ENCODE measurements at regions not wholly inside any gene's neighbourhood (a gene's known extent, or its start where the extent isn't known, plus 50 kb on each side); places are given as distances from the start of the nearest gene placed in this dataset.

GRCh38 chr6:84615113-84615850 is 149.1 kb downstream of the TBX18 start:
- intact Hi-C loops (cut with DNase I; ENCODE audit: low total_unique reads), result no loop called here
- Histone ChIP-seq H3K27me3 (no peaks in the 10 kb centered on the region), H3K27ac (no peak overlapping the region), H3K4me3 (no peak overlapping the region), H3K4me1 (no peaks in the 10 kb centered on the region), H3K36me3 (no peaks in the 10 kb centered on the region), H3K9me3 (no peaks in the 10 kb centered on the region)
- WGBS, 2 donors (ENCODE audit: low coverage in 1 of 2), result 80 to 87% methylated on average over 2 of the region's 2 CpGs
- no peak for DNase-seq
- TF ChIP-seq EP300 (IDR thresholded peaks at IDR 0.05; ENCODE audit: low read depth) (no peak), POLR2AphosphoS5 (IDR thresholded peaks at IDR 0.05) (no peak), POLR2A (IDR thresholded peaks at IDR 0.05) (no peak), CTCF (IDR thresholded peaks at IDR 0.05) (no peak)
- in situ Hi-C loops (cut with MboI; ENCODE audit: low pct_ligation_motif_present in 1 of 4, low pct_unique_long_range_greater_than_20kb in 1 of 4, low sequenced_read_pairs in 3 of 4), result no loop called here

- DNase-seq, result no peak
- Histone ChIP-seq H3K36me3 (no peaks in the 10 kb centered on the region), H3K27ac (no peak overlapping the region), H3K4me1 (no peaks in the 10 kb centered on the region), H3K4me3 (no peak overlapping the region), H3K27me3 (no peaks in the 10 kb centered on the region), H3K9me3 (no peaks in the 10 kb centered on the region)
- no peak for TF ChIP-seq POLR2A (IDR thresholded peaks at IDR 0.05)
- no peak for TF ChIP-seq CTCF (IDR thresholded peaks at IDR 0.05)
- TF ChIP-seq POLR2AphosphoS5 (IDR thresholded peaks at IDR 0.05), result no peak
- TF ChIP-seq EP300 (IDR thresholded peaks at IDR 0.05; ENCODE audit: low read depth), result no peak
- intact Hi-C loops (cut with DNase I; ENCODE audit: low total_unique reads) (no loop called here), in situ Hi-C loops (cut with MboI; ENCODE audit: low pct_ligation_motif_present in 1 of 4, low pct_unique_long_range_greater_than_20kb in 1 of 4, low sequenced_read_pairs in 3 of 4) (no loop called here)
- 42 to 60% methylated on average over 2 of the region's 2 CpGs for WGBS, 2 donors (ENCODE audit: low coverage in 1 of 2)
Observed at GRCh38 chr6:84606860-84607259, 157.5 kb downstream of the TBX18 start.

GRCh38 chr6:84605298-84605697 is 159.1 kb downstream of the TBX18 start:
- TF ChIP-seq CTCF (IDR thresholded peaks at IDR 0.05) (no peak), POLR2AphosphoS5 (IDR thresholded peaks at IDR 0.05) (no peak), POLR2A (IDR thresholded peaks at IDR 0.05) (no peak), EP300 (IDR thresholded peaks at IDR 0.05; ENCODE audit: low read depth) (no peak)
- in situ Hi-C loops (cut with MboI; ENCODE audit: low pct_ligation_motif_present in 1 of 4, low pct_unique_long_range_greater_than_20kb in 1 of 4, low sequenced_read_pairs in 3 of 4) (no loop called here), intact Hi-C loops (cut with DNase I; ENCODE audit: low total_unique reads) (no loop called here)
- no peak overlapping the region for H3K27ac ChIP-seq
- 58 to 88% methylated on average over 1 of the region's 1 CpG for WGBS, 2 donors (ENCODE audit: low coverage in 1 of 2)
- H3K36me3 ChIP-seq, result no peaks in the 10 kb centered on the region
- H3K27me3 ChIP-seq, result no peaks in the 10 kb centered on the region
- no peak for DNase-seq
- H3K9me3 ChIP-seq, result no peaks in the 10 kb centered on the region
- no peak overlapping the region for H3K4me3 ChIP-seq
- H3K4me1 ChIP-seq, result no peaks in the 10 kb centered on the region

- intact Hi-C loops (cut with DNase I; ENCODE audit: low total_unique reads) (no loop called here), in situ Hi-C loops (cut with MboI; ENCODE audit: low pct_ligation_motif_present in 1 of 4, low pct_unique_long_range_greater_than_20kb in 1 of 4, low sequenced_read_pairs in 3 of 4) (no loop called here)
- H3K4me3 ChIP-seq, result no peak overlapping the region
- no peak for DNase-seq
- H3K9me3 ChIP-seq, result no peaks in the 10 kb centered on the region
- H3K27ac ChIP-seq, result no peak overlapping the region
- no peaks in the 10 kb centered on the region for H3K27me3 ChIP-seq
- 69 to 80% methylated on average over 1 to 3 of the region's 3 CpGs for WGBS, 2 donors (ENCODE audit: low coverage in 1 of 2)
- TF ChIP-seq POLR2A (IDR thresholded peaks at IDR 0.05), result no peak
- no peak for TF ChIP-seq POLR2AphosphoS5 (IDR thresholded peaks at IDR 0.05)
- no peak for TF ChIP-seq CTCF (IDR thresholded peaks at IDR 0.05)
- no peak for TF ChIP-seq EP300 (IDR thresholded peaks at IDR 0.05; ENCODE audit: low read depth)
- H3K4me1 ChIP-seq, result no peaks in the 10 kb centered on the region
- no peaks in the 10 kb centered on the region for H3K36me3 ChIP-seq
Observed at GRCh38 chr6:84601366-84601765, 163.0 kb downstream of the TBX18 start.
